T47D (cell line): ENCODE measurements at regions not wholly inside any gene's neighbourhood (a gene's known extent, or its start where the extent isn't known, plus 50 kb on each side); places are given as distances from the start of the nearest gene placed in this dataset.

Source experiments
- DNase-seq, 2 experiments: peaks; one replicate each; pipeline versions ENCODE4 v3.0.0 to v3.0.0-alpha.2; 2011 to 2012; ENCODE audit warnings: low read depth in 1 of 2, low spot score in 1 of 2
- JUND ChIP-seq: IDR thresholded peaks from 2 replicates; pipeline ENCODE4 v1.6.1; 2012; ENCODE audit warnings: low read depth
- in situ Hi-C: cut with HindIII; loops from 2 replicates; pipeline ENCODE4 v1.10.0; 2016; ENCODE audit warnings: low sequenced_read_pairs, low pct_unique_long_range_greater_than_20kb

- no peak for TF ChIP-seq JUND
- no peak for DNase-seq
- in situ Hi-C loops, result no loop called here
Observed at GRCh38 chr6:91720324-91720723, 1133.5 kb upstream of the MAP3K7 start.

GRCh38 chr6:91719414-91719813 is 1132.5 kb upstream of the MAP3K7 start:
- no peak for DNase-seq
- TF ChIP-seq JUND, result no peak
- in situ Hi-C loops, result no loop called here

- DNase-seq, result no peak
- in situ Hi-C loops, result no loop called here
- TF ChIP-seq JUND, result no peak
Observed at GRCh38 chr6:91718198-91718597, 1131.3 kb upstream of the MAP3K7 start.

GRCh38 chr6:91717094-91717493 is 1130.2 kb upstream of the MAP3K7 start:
- in situ Hi-C loops, result no loop called here
- DNase-seq, result no peak
- TF ChIP-seq JUND, result no peak

GRCh38 chr6:91716361-91716760 is 1129.5 kb upstream of the MAP3K7 start:
- in situ Hi-C loops, result no loop called here
- TF ChIP-seq JUND, result no peak
- no peak for DNase-seq

- no peak for TF ChIP-seq JUND
- no peak for DNase-seq
- in situ Hi-C loops, result no loop called here
Observed at GRCh38 chr6:91715171-91715805, 1128.4 kb upstream of the MAP3K7 start.

- in situ Hi-C loops, result no loop called here
- TF ChIP-seq JUND, result no peak
- DNase-seq, result no peak
Observed at GRCh38 chr6:91713911-91714310, 1127.0 kb upstream of the MAP3K7 start.

GRCh38 chr6:91711518-91711917 is 1124.6 kb upstream of the MAP3K7 start:
- no peak for TF ChIP-seq JUND
- in situ Hi-C loops, result no loop called here
- DNase-seq, result no peak

- TF ChIP-seq JUND, result no peak
- no peak for DNase-seq
- in situ Hi-C loops, result no loop called here
Observed at GRCh38 chr6:91710342-91710741, 1123.5 kb upstream of the MAP3K7 start.

GRCh38 chr6:91708534-91708933 is 1121.7 kb upstream of the MAP3K7 start:
- no peak for TF ChIP-seq JUND
- in situ Hi-C loops, result no loop called here
- DNase-seq, result peak in 1 of 2 experiments; percentile 28

GRCh38 chr6:91705646-91706045 is 1118.8 kb upstream of the MAP3K7 start:
- no peak for DNase-seq
- in situ Hi-C loops, result no loop called here
- TF ChIP-seq JUND, result no peak

- DNase-seq, result no peak
- no peak for TF ChIP-seq JUND
- in situ Hi-C loops, result no loop called here
Observed at GRCh38 chr6:91704531-91704930, 1117.7 kb upstream of the MAP3K7 start.

- no peak for DNase-seq
- in situ Hi-C loops, result no loop called here
- TF ChIP-seq JUND, result no peak
Observed at GRCh38 chr6:91697010-91697695, 1110.3 kb upstream of the MAP3K7 start.

GRCh38 chr6:91695221-91695620 is 1108.3 kb upstream of the MAP3K7 start:
- in situ Hi-C loops, result no loop called here
- DNase-seq, result no peak
- TF ChIP-seq JUND, result no peak
